ENCODE measurements at regions not wholly inside any gene's neighbourhood (a gene's known extent, or its start where the extent isn't known, plus 50 kb on each side); places are given as distances from the start of the nearest gene placed in this dataset.

- H3K4me1 Mint-ChIP-seq: no peaks in the 10 kb centered on the region
Measured at GRCh38 chr10:8386781-8387180, 332.3 kb downstream of the GATA3 start.

GRCh38 chr10:8389630-8390029, 335.1 kb downstream of the GATA3 start:
- H3K4me1 Mint-ChIP-seq: peaks cover 13% of the 10 kb centered on the region
- H3K27ac Mint-ChIP-seq: no peak overlapping the region
- H3K9me3 Mint-ChIP-seq: no peaks in the 10 kb centered on the region
- H3K4me3 Mint-ChIP-seq: no peak overlapping the region
- peaks cover 18% of the 10 kb centered on the region for H3K27me3 Mint-ChIP-seq (ENCODE audit: low read depth, poor library complexity)
- no peaks in the 10 kb centered on the region for H3K36me3 Mint-ChIP-seq (ENCODE audit: low read depth)
- DNase-seq: no peak
- TF ChIP-seq CTCF (IDR thresholded peaks at IDR 0.05): no peak

More at GRCh38 chr10:8386781-8387180, 332.3 kb downstream of the GATA3 start:
- Mint-ChIP-seq H3K9me3 (no peaks in the 10 kb centered on the region), H3K4me3 (no peak overlapping the region), H3K27me3 (ENCODE audit: low read depth, poor library complexity) (peaks cover 17% of the 10 kb centered on the region), H3K36me3 (ENCODE audit: low read depth) (no peaks in the 10 kb centered on the region), H3K27ac (no peak overlapping the region)
- DNase-seq: no peak
- TF ChIP-seq CTCF (IDR thresholded peaks at IDR 0.05): no peak

GRCh38 chr10:8392216-8392615, 337.7 kb downstream of the GATA3 start:
- H3K4me3 Mint-ChIP-seq: no peak overlapping the region

GRCh38 chr10:8393531-8393930, 339.0 kb downstream of the GATA3 start:
- Mint-ChIP-seq H3K36me3 (ENCODE audit: low read depth) (no peaks in the 10 kb centered on the region), H3K9me3 (no peaks in the 10 kb centered on the region), H3K4me3 (no peak overlapping the region), H3K4me1 (peaks cover 13% of the 10 kb centered on the region), H3K27me3 (ENCODE audit: low read depth, poor library complexity) (peaks cover 14% of the 10 kb centered on the region), H3K27ac (peak overlapping the region; percentile 48)
- no peak for TF ChIP-seq CTCF (IDR thresholded peaks at IDR 0.05)
- no peak for DNase-seq

More at GRCh38 chr10:8392216-8392615, 337.7 kb downstream of the GATA3 start:
- Mint-ChIP-seq H3K9me3 (no peaks in the 10 kb centered on the region), H3K27ac (no peak overlapping the region), H3K36me3 (ENCODE audit: low read depth) (no peaks in the 10 kb centered on the region), H3K4me1 (peaks cover 13% of the 10 kb centered on the region), H3K27me3 (ENCODE audit: low read depth, poor library complexity) (peaks cover 15% of the 10 kb centered on the region)
- no peak for TF ChIP-seq CTCF (IDR thresholded peaks at IDR 0.05)
- no peak for DNase-seq

- Mint-ChIP-seq H3K36me3 (ENCODE audit: low read depth) (no peaks in the 10 kb centered on the region), H3K27ac (no peak overlapping the region), H3K27me3 (ENCODE audit: low read depth, poor library complexity) (peaks cover 12% of the 10 kb centered on the region), H3K4me3 (no peak overlapping the region), H3K4me1 (peaks cover 23% of the 10 kb centered on the region), H3K9me3 (no peaks in the 10 kb centered on the region)
- DNase-seq: no peak
- TF ChIP-seq CTCF (IDR thresholded peaks at IDR 0.05): no peak
Measured at GRCh38 chr10:8396675-8397074, 342.2 kb downstream of the GATA3 start.

GRCh38 chr10:8398771-8399170, 344.3 kb downstream of the GATA3 start:
- TF ChIP-seq CTCF (IDR thresholded peaks at IDR 0.05): no peak
- Mint-ChIP-seq H3K36me3 (ENCODE audit: low read depth) (no peaks in the 10 kb centered on the region), H3K27ac (no peak overlapping the region), H3K4me3 (no peak overlapping the region), H3K9me3 (no peaks in the 10 kb centered on the region), H3K4me1 (peaks cover 27% of the 10 kb centered on the region), H3K27me3 (ENCODE audit: low read depth, poor library complexity) (peaks cover 24% of the 10 kb centered on the region)
- no peak for DNase-seq

Measured in nephron progenitor cell (in vitro differentiated cells).